Fibroblast of the conjunctiva (primary cell): ENCODE measurements at regions not wholly inside any gene's neighbourhood (a gene's known extent, or its start where the extent isn't known, plus 50 kb on each side); places are given as distances from the start of the nearest gene placed in this dataset.
"Not testable (repeated sequence)": the region's sequence is repeated elsewhere in the genome, so short reads cannot be mapped to it uniquely, and the experiment has no call there.

Experiments
- DNase-seq: peaks from one replicate; pipeline ENCODE4 v3.0.0-alpha.2; 2010; ENCODE audit warnings: low read depth

- DNase-seq = no peak
These were observed 847.2 kb downstream of the TDRD15 start for GRCh38 chr2:21970971-21971370.

GRCh38 chr2:21972586-21972985, 848.8 kb downstream of the TDRD15 start:
- no peak for DNase-seq

DNA sequence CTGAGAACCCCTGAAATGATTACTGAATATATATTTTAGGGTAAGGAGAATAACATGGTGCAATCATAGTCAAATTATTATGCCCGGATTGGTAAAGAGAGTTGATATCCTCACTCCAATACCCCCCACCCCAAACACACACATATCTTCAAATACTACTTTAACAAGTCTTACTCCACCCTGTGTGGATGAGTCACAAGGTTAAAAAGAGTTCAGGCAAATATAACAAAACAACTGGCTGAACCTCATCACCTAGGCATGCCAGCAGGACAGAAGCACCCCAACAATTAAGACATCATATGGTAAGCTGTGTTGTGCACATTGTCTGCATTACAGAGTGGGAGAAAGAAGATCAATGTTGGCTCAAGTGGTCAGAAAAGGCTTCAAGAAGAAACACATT, 857.4 kb downstream of the TDRD15 start:
- DNase-seq = no peak

- DNase-seq = no peak
These were observed 869.2 kb downstream of the TDRD15 start for GRCh38 chr2:21993002-21993401.

DNA sequence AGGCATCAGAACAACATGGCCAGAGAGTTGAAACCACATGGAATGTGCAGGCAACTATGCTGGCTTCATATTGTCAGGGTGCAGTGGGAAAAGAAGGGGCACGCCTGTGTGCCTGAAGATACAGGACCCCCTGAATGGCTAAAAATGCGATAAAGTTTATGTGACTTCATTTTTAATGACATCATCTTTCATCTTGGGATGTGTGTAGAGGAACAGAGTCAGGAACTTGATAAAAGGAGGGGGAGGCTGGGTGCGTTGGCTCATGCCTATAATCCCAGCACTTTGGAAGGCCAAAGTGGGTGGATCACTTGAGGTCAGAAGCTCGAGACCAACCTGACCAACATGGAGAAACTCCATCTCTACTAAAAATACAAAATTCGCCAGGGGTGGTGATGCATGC, 872.6 kb downstream of the TDRD15 start:
- no peak for DNase-seq

DNA sequence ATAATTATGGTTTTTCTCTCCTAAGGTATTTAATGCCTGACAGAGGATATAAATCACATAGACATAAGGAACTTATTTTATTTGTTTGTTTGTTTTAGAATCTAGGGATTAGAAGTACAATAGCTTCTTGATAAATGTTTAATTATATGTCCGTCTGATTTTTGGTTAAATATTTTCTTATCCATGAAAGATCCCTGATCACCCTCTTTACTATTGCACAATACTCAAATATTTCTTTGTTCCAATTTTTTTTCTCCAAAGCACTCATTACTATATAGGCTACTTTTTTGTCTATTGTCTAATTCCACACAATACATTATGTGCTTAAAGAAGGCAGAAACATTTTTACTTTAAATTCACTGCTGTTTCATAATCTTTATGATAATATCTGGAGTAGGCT, 875.8 kb downstream of the TDRD15 start:
- DNase-seq = no peak

DNA sequence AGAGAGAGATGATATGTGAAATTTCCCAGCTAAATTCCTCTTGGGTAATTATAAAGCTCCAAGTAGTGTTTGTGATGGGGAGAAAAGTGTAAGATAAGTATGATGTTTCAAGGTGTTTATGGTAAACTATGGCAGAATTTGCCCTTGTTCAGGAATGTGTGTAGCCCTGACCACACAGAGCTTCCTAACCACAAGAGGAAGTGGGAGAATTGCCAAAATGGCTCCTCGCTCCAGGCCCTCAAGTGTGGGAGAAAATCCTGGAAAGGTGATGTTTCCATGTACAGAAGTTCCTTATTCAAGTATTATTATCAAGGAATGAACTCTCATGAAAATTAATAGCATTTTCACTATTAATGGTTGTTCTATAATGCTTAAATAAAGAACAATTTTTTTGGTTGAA, 878.3 kb downstream of the TDRD15 start:
- no peak for DNase-seq

GRCh38 chr2:22003270-22003669, 879.5 kb downstream of the TDRD15 start:
- no peak for DNase-seq

DNA sequence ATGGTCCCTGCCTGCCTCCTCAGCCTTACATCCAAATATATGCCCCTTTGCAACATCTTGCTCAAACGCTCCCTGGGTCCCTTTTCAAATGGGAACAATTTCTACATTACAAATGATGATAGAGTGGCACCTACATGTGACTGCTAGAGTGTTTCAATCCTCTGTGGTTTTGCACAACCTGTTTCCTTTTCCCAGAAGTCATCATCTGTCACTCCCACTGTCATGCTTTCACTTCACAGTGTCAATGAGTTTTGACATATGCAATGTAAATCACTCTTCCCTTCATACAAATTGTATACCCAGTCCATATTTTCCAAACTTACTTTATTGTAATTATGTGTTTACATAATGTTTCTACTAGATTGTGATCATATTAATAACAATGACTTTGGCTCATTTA, 887.3 kb downstream of the TDRD15 start:
- no peak for DNase-seq

DNA sequence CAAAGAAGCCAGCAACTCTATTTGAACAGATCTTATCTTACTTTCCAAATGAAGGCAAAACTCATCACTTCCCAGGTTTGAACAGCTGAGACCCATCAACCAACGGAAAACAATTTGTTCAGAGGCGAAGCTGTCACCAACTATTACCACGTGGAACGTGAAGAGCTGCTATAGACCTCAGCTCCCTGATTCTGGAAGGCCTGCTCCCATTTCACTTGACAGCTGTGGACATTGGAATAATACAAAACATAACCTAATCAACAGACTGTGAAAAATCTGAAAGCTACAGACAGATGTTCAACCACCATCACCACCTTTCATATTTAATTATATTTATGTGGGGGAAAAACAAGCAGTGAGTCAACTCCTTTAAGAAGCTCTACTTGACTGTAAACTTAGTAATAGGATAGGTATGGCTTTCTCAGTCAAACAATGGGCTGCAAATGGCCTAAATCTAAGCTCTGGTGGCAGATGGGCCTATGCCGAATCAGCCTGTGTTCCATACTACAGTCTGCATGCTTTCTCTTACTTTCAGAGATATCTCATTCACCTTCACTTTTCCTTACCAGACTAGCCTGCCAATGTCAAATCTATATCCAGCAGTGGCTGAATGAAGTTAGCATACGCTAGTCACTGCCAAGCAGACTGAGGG, 896.4 kb downstream of the TDRD15 start:
- DNase-seq = no peak

- no peak for DNase-seq
These were observed 903.7 kb downstream of the TDRD15 start for GRCh38 chr2:22027345-22028005.

GRCh38 chr2:22035361-22035830, 911.6 kb downstream of the TDRD15 start:
- DNase-seq = peak; percentile 0

DNA sequence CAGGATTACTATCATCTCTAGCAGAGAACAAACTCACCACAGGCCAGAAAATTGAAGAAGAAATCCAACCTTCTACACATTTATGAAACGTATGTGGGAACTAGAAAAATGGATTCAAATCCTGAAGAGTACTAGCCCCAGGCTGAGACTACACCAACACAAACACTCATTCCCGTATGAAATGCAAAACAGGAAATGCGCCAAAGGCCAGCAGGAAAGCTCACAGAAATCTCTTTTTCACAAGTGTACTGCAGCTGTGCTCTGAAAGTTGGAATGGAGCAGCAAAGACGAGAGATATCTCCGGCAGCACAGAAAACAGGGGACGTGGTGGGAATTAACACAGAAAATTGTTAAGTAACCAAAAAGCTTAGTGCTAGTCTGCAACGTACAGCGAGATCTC, 913.5 kb downstream of the TDRD15 start:
- DNase-seq = no peak

DNA sequence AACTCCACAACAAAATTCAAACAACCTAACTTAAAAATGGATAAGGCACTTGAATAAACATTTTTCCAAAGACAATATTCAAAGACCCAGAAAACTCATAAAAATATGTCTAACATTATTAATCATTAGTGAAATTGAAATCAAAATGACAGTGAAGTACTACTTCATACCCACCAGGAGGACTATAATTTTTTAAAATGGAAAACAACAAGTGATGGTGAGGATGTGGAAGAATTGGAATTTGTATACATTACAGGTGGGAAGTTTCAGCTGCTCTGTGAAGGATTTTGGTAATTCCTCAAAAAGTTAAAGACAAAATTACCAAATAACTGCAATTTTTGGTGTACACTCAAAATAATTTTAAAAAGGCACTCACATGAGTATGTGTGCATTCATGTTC, 920.0 kb downstream of the TDRD15 start:
- DNase-seq = no peak

- no peak for DNase-seq
These were observed 932.2 kb downstream of the TDRD15 start for GRCh38 chr2:22055784-22056620.

GRCh38 chr2:22056621-22057132, 932.9 kb downstream of the TDRD15 start:
- DNase-seq = no peak

GRCh38 chr2:22062679-22063078, 938.9 kb downstream of the TDRD15 start:
- no peak for DNase-seq

- no peak for DNase-seq
These were observed 952.7 kb downstream of the TDRD15 start for GRCh38 chr2:22076454-22076853.

DNA sequence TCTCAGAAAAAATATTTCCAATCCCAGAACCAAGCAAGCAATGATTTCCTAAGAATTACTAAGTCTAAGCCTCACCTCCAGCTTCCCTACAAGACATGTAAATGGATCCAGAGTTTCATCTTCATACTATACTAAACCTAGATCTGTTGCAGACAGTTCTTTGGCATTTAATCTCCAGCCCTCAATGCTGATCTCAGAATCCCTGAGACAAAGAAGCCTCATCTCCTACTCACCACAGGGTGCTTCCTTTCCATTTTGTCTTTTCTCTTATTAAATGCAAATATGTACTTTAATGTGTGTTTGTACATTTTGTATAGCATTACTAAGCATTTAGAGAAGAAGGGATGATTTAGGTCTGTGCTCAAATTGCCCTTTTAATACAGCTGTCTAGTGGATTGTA, 954.9 kb downstream of the TDRD15 start:
- no peak for DNase-seq

- no peak for DNase-seq
These were observed 955.8 kb downstream of the TDRD15 start for GRCh38 chr2:22079583-22079982.

DNA sequence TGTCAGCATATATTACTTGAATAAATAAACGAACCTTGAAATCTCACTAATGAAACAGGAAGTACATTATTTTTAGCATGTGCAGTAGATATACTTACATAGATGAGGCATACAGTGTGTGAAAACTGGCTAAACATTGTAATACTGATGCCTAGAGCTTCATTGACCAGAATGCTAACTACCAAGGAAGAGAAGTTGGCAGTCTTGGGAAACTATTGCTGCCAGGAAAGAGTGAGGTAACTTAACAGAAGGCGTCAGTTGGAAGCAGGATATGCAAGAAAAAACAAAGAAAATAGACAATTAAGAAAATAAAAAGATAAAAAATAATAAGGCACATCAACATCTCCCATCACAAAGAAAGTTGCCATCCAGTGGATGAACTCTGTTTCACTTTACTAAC, 963.0 kb downstream of the TDRD15 start:
- DNase-seq = no peak

GRCh38 chr2:22103617-22104016, 979.8 kb downstream of the TDRD15 start:
- not testable (repeated sequence) for DNase-seq

- no peak for DNase-seq
These were observed 986.5 kb downstream of the TDRD15 start for GRCh38 chr2:22110244-22110651.
